ENCODE measurements at regions not wholly inside any gene's neighbourhood (a gene's known extent, or its start where the extent isn't known, plus 50 kb on each side); places are given as distances from the start of the nearest gene placed in this dataset.

- no peak overlapping the region for H3K4me3 ChIP-seq (ENCODE audit: low read length)
- DNase-seq (no peak), ATAC-seq (ENCODE audit: poor library complexity) (no peak)
- no peak for TF ChIP-seq CTCF (IDR thresholded peaks at IDR 0.05)
- H3K27ac Mint-ChIP-seq, result no peak overlapping the region
- H3K36me3 ChIP-seq (ENCODE audit: insufficient read depth, low read length), result no peaks in the 10 kb centered on the region
- no peak overlapping the region for H3K27ac ChIP-seq (ENCODE audit: low read depth in 1 of 2, low read length in 2 of 2)
- H3K27me3 Mint-ChIP-seq, result peaks cover 7% of the 10 kb centered on the region
- no peaks in the 10 kb centered on the region for H3K27me3 ChIP-seq (ENCODE audit: control insufficient read depth in 1 of 2, insufficient read depth in 2 of 2, low read length in 2 of 2)
- ChIA-PET CTCF (interaction anchor here (0.7 kb wide), 2 partner anchors 39 to 175 kb away, joined by 3 to 4 read pairs; no protein-coding TSS in a partner anchor), POLR2A (no interaction called here)
- H3K9me3 ChIP-seq (ENCODE audit: control insufficient read depth in 1 of 2, insufficient read depth in 1 of 2, low read length in 2 of 2), result no peaks in the 10 kb centered on the region
- no peaks in the 10 kb centered on the region for H3K9me3 Mint-ChIP-seq
- no peaks in the 10 kb centered on the region for H3K4me1 ChIP-seq (ENCODE audit: insufficient read depth, low read length)
- no peaks in the 10 kb centered on the region for H3K36me3 Mint-ChIP-seq (ENCODE audit: low read depth)
- H3K4me1 Mint-ChIP-seq (ENCODE audit: low read depth), result no peaks in the 10 kb centered on the region
- no peak overlapping the region for H3K4me3 Mint-ChIP-seq
- intact Hi-C loops (cut with DNase I, micrococcal nuclease), result no loop called here
These were observed 387.7 kb upstream of the CLINT1 start for GRCh38 chr5:158246661-158247060.

- no peaks in the 10 kb centered on the region for H3K36me3 Mint-ChIP-seq (ENCODE audit: low read depth)
- H3K4me3 ChIP-seq (ENCODE audit: low read length), result no peak overlapping the region
- CTCF ChIA-PET, result no interaction called here
These were observed 386.6 kb upstream of the CLINT1 start for GRCh38 chr5:158245513-158245912.

GRCh38 chr5:158244882-158245281, 385.9 kb upstream of the CLINT1 start:
- H3K4me1 ChIP-seq (ENCODE audit: insufficient read depth, low read length), result no peaks in the 10 kb centered on the region
- H3K27ac Mint-ChIP-seq, result no peak overlapping the region
- H3K27me3 ChIP-seq (ENCODE audit: control insufficient read depth in 1 of 2, insufficient read depth in 2 of 2, low read length in 2 of 2), result no peaks in the 10 kb centered on the region
- ChIA-PET POLR2A (no interaction called here), CTCF (no interaction called here)
- no peak for ATAC-seq (ENCODE audit: poor library complexity)
- intact Hi-C loops (cut with DNase I, micrococcal nuclease), result no loop called here
- no peak for DNase-seq
- H3K27me3 Mint-ChIP-seq, result no peaks in the 10 kb centered on the region
- no peaks in the 10 kb centered on the region for H3K9me3 Mint-ChIP-seq
- H3K36me3 Mint-ChIP-seq (ENCODE audit: low read depth), result no peaks in the 10 kb centered on the region
- H3K36me3 ChIP-seq (ENCODE audit: insufficient read depth, low read length), result no peaks in the 10 kb centered on the region
- H3K27ac ChIP-seq (ENCODE audit: low read depth in 1 of 2, low read length in 2 of 2), result no peak overlapping the region
- no peaks in the 10 kb centered on the region for H3K9me3 ChIP-seq (ENCODE audit: control insufficient read depth in 1 of 2, insufficient read depth in 1 of 2, low read length in 2 of 2)
- no peaks in the 10 kb centered on the region for H3K4me1 Mint-ChIP-seq (ENCODE audit: low read depth)
- TF ChIP-seq CTCF (IDR thresholded peaks at IDR 0.05), result no peak
- H3K4me3 Mint-ChIP-seq, result no peak overlapping the region
- no peak overlapping the region for H3K4me3 ChIP-seq (ENCODE audit: low read length)

More at GRCh38 chr5:158245513-158245912, 386.6 kb upstream of the CLINT1 start:
- DNase-seq (no peak), ATAC-seq (ENCODE audit: poor library complexity) (no peak)
- Mint-ChIP-seq H3K27me3 (no peaks in the 10 kb centered on the region), H3K9me3 (no peaks in the 10 kb centered on the region), H3K4me3 (no peak overlapping the region), H3K4me1 (ENCODE audit: low read depth) (no peaks in the 10 kb centered on the region), H3K27ac (no peak overlapping the region)
- Histone ChIP-seq H3K27me3 (ENCODE audit: control insufficient read depth in 1 of 2, insufficient read depth in 2 of 2, low read length in 2 of 2) (no peaks in the 10 kb centered on the region), H3K4me1 (ENCODE audit: insufficient read depth, low read length) (no peaks in the 10 kb centered on the region), H3K27ac (ENCODE audit: low read depth in 1 of 2, low read length in 2 of 2) (no peak overlapping the region), H3K9me3 (ENCODE audit: control insufficient read depth in 1 of 2, insufficient read depth in 1 of 2, low read length in 2 of 2) (no peaks in the 10 kb centered on the region), H3K36me3 (ENCODE audit: insufficient read depth, low read length) (no peaks in the 10 kb centered on the region)
- no peak for TF ChIP-seq CTCF (IDR thresholded peaks at IDR 0.05)
- intact Hi-C loops (cut with DNase I, micrococcal nuclease), result no loop called here
- POLR2A ChIA-PET, result no interaction called here

Measured in CD4-positive, alpha-beta T cell (primary cell).